ENCODE measurements at regions not wholly inside any gene's neighbourhood (a gene's known extent, or its start where the extent isn't known, plus 50 kb on each side); places are given as distances from the start of the nearest gene placed in this dataset.

- no peak for DNase-seq (ENCODE audit: low spot score)
- H3K9me3 Mint-ChIP-seq = peaks cover 2% of the 10 kb centered on the region
- H3K27ac Mint-ChIP-seq = no peak overlapping the region
- H3K4me1 Mint-ChIP-seq = no peaks in the 10 kb centered on the region
- H3K27me3 Mint-ChIP-seq (ENCODE audit: low read depth) = no peaks in the 10 kb centered on the region
- CTCF ChIA-PET = no interaction called here
- POLR2A ChIA-PET = no interaction called here
- no peak overlapping the region for H3K4me3 Mint-ChIP-seq
- no peaks in the 10 kb centered on the region for H3K36me3 Mint-ChIP-seq
- no peak for TF ChIP-seq ETV6 (CRISPR knock-in tag; IDR thresholded peaks at IDR 0.05)
- no peak for TF ChIP-seq ATF2 (CRISPR knock-in tag; IDR thresholded peaks at IDR 0.05; ENCODE audit: borderline replicate concordance, low read depth)
- TF ChIP-seq FOXP4 (CRISPR knock-in tag; IDR thresholded peaks at IDR 0.05) = no peak
- no peak for TF ChIP-seq MLX (CRISPR knock-in tag; IDR thresholded peaks at IDR 0.05)
- no peak for TF ChIP-seq FOXJ3 (CRISPR knock-in tag; IDR thresholded peaks at IDR 0.05; ENCODE audit: borderline replicate concordance)
- ATAC-seq = no peak
These were observed 1220.5 kb downstream of the PCDH17 start for GRCh38 chr13:58852076-58852475.

GRCh38 chr13:58855283-58855682 is 1223.7 kb downstream of the PCDH17 start:
- CTCF ChIA-PET = no interaction called here
- no peak for ATAC-seq

More at GRCh38 chr13:58855283-58855682, 1223.7 kb downstream of the PCDH17 start:
- POLR2A ChIA-PET = no interaction called here
- Mint-ChIP-seq H3K36me3 (no peaks in the 10 kb centered on the region), H3K27me3 (ENCODE audit: low read depth) (no peaks in the 10 kb centered on the region), H3K4me3 (no peak overlapping the region), H3K4me1 (peaks cover 6% of the 10 kb centered on the region; the same call in 1 of the 2 replicates), H3K9me3 (peaks cover 8% of the 10 kb centered on the region), H3K27ac (no peak overlapping the region)
- TF ChIP-seq ATF1 (CRISPR knock-in tag; IDR thresholded peaks at IDR 0.05) (no peak), MLX (CRISPR knock-in tag; IDR thresholded peaks at IDR 0.05) (no peak), TCF7 (CRISPR knock-in tag; IDR thresholded peaks at IDR 0.05; ENCODE audit: low read depth) (no peak), IRF2 (CRISPR knock-in tag; IDR thresholded peaks at IDR 0.05; ENCODE audit: borderline replicate concordance, low read depth) (no peak), CREB1 (CRISPR knock-in tag; IDR thresholded peaks at IDR 0.05) (no peak), SMAD4 (CRISPR knock-in tag; IDR thresholded peaks at IDR 0.05) (no peak), NFE2L1 (CRISPR knock-in tag; IDR thresholded peaks at IDR 0.05) (no peak), PRRX2 (CRISPR knock-in tag; IDR thresholded peaks at IDR 0.05) (no peak), GABPB1 (CRISPR knock-in tag; IDR thresholded peaks at IDR 0.05) (no peak), TEAD1 (CRISPR knock-in tag; IDR thresholded peaks at IDR 0.05) (no peak), NR3C1 (CRISPR knock-in tag; conservative IDR thresholded peaks at IDR 0.05; ENCODE audit: low read depth) (no peak), ZNF121 (CRISPR knock-in tag; IDR thresholded peaks at IDR 0.05) (no peak), KAT7 (CRISPR knock-in tag; IDR thresholded peaks at IDR 0.05; ENCODE audit: borderline replicate concordance) (no peak), CTCF (IDR thresholded peaks at IDR 0.05) (no peak)
- TF ChIP-seq, protein P1, sequence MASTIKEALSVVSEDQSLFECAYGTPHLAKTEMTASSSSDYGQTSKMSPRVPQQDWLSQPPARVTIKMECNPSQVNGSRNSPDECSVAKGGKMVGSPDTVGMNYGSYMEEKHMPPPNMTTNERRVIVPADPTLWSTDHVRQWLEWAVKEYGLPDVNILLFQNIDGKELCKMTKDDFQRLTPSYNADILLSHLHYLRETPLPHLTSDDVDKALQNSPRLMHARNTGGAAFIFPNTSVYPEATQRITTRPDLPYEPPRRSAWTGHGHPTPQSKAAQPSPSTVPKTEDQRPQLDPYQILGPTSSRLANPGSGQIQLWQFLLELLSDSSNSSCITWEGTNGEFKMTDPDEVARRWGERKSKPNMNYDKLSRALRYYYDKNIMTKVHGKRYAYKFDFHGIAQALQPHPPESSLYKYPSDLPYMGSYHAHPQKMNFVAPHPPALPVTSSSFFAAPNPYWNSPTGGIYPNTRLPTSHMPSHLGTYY (CRISPR knock-in tag; IDR thresholded peaks at IDR 0.05) = no peak
- TF ChIP-seq, protein P2, sequence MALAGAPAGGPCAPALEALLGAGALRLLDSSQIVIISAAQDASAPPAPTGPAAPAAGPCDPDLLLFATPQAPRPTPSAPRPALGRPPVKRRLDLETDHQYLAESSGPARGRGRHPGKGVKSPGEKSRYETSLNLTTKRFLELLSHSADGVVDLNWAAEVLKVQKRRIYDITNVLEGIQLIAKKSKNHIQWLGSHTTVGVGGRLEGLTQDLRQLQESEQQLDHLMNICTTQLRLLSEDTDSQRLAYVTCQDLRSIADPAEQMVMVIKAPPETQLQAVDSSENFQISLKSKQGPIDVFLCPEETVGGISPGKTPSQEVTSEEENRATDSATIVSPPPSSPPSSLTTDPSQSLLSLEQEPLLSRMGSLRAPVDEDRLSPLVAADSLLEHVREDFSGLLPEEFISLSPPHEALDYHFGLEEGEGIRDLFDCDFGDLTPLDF (CRISPR knock-in tag; IDR thresholded peaks at IDR 0.05) = no peak
- no peak for DNase-seq (ENCODE audit: low spot score)

Data from WTC11 (cell line).